GM21723 (cell line): ENCODE measurements at regions not wholly inside any gene's neighbourhood (a gene's known extent, or its start where the extent isn't known, plus 50 kb on each side); places are given as distances from the start of the nearest gene placed in this dataset.
A peak's percentile ranks its signal among the peaks of the same experiment; 100 is the strongest.
"Not testable (repeated sequence)": the region's sequence is repeated elsewhere in the genome, so short reads cannot be mapped to it uniquely, and the experiment has no call there.

Experiments used
- ATAC-seq: cut with Tn5 transposase; IDR thresholded peaks from one replicate; pipeline ENCODE4 v1.9.1; 2021; ENCODE audit warnings: mild to moderate bottlenecking, moderate library complexity; ENCODE audit not compliant: unreplicated experiment

DNA sequence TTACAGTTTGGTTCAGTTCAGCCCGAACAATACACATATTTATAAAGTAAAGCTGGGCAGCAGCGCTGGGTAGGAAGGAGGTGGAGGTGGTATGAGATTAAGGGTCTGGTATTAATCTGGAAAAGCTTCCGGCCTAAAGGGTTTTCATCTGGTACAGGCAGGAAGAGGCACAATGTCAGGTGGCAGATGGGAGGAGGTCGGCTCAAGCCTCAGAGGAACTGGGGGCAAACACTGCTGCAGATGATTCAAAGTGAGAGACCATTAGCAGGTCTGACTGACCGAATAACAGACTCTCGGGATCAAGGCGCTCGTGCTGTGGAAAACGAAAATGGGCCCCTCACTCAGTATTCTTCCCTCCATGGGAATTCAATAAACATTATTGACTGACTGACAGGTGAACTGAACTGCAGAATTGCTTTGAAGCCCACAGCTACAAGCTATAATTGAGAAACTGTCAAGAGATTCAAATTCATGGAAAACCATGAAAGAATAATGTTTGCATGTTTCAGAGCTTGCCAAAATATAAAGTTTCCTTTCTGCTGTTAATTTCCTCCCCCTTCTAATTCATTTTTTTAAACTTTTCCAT lies 75.3 kb downstream of the TMEM167A start:
- ATAC-seq = no peak

DNA sequence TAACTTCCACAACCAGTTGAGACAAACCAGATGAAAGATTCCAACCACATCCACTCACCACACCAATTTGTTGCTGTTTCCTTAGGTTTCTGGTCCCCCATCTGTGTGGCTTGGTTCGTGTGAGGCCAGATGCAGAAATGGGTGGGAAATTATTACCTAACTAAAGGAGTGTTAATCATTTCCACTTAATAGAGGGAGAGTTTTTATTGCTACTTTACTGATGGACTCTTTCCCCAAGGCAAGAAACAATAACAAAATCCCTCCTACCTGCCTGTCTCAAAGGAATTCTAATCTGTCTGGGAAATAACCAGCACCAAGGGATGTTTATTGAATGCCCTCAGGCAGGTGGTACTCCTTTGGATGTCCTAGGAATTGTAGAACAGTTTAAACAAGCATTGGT lies 76.3 kb downstream of the TMEM167A start:
- ATAC-seq = no peak

DNA sequence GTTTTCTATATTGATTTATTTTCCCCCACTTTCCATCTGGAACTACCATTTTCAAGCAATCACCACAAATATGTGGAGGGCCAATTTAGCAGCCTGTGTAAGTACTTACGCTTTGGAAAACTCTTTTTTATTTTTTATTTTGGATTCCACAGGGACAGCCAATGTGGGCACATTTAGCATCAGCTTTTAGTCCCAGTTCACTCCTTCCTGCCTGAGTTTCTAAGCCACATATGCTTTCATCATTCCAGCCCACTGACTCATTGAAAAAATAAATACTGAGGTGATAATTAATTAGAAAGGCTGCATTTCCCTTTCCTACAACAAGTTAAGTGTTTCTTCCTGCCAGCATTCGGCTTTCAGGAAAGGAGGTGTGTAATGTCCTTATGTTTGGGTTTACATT lies 76.8 kb downstream of the TMEM167A start:
- ATAC-seq = no peak

DNA sequence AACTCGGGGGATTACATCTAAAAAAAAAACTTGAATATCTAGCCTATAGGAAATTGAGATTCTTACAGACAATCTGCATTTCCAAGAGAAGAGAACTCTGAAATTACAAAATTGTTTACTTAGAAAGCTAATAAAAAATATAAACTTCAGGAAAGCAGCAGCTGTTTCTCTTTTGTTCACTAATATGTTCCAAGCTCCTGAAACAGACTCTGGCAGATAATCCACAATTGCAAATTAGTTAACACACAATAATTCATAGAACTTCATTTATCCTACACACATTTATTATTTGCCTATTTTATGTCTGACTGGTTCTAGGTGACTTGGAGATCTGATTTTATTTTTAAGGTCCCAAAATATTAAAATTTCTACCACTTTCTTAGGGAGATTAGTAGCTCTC lies 83.8 kb downstream of the TMEM167A start:
- ATAC-seq = no peak

DNA sequence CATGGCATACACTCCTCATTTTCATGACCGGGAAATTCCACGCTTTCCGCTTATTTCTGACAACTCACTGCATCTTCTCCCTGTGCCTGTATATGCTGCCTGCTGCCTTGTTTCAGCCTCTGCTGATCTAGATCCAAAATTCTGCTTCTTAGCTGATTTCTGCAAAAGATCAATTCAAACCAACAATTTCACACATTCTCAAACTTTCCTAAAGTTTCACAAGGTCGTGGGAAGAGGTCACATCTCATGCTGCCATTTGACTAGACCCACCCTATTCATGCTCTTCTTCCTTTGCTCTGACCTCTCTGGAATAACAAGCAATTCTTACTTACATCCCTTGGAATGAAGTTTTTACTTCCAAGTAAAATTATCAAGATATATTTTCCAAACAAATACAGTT lies 84.5 kb downstream of the TMEM167A start:
- no peak for ATAC-seq

DNA sequence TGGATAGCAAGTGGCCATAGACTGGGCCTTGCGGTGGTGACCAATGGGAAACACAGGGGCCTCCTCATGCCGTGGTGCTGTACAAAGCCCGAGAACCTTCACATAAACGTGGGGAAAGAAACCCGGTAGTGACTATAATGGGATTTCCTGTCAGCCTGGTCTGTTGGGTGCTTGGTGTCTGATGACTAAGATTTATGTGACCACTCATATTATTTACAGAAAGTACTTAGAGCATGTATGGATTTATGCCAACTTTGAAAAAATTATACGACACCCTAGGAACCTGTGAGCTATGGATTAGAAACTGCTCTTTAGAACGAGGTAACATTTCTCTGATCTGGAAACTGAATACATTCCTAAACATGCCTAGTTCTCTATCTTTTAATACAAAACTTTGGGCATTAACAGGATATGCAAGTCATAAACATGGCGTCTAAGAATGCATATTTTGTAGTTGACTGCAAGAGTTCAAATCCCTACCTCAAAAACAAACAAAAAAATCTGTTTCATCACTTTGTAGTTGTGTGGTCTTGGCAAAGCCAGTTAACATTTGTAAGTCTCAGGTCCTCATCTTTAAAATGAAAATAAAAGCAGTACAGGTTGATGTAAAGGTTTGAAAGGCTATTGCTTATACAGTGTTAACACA lies 85.4 kb downstream of the TMEM167A start:
- no peak for ATAC-seq

DNA sequence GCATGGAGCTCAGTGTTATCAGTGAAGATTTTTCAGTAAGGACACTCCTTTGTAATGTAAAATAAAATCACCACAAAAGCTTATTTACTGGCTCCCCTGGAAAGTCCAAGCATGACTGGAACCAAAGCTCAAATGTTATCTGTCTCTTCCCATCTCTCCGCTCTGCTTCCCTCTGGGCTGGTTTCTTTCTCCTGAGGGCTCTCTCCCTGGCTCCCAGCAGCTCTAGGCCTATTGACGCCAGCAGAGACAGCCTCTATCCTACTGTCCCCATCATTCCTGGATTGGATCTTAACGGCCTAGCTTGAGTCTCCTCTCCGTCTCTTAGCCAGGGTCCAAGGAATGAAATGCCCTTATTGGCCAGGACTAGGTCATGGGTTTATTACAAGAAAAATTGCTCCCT lies 86.1 kb downstream of the TMEM167A start:
- ATAC-seq = no peak

DNA sequence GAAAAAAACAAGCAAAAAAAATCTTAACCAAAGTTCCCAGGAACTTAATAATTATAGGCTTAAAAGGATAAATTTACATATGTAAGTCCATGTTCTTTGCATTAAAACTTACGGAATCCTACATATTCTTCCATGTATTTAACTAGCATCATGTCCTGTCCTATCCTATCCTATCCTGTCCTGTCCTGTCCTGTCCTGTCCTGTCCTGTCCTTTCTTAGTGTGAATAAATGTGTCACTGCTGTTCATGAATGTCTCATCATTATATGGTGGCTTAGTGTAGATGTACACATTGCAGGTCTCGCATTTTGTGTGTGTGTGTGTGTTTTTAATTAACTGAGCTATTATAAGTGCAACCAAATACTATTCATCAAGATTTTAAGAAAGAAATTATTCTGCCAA lies 90.0 kb downstream of the TMEM167A start:
- ATAC-seq = no peak

DNA sequence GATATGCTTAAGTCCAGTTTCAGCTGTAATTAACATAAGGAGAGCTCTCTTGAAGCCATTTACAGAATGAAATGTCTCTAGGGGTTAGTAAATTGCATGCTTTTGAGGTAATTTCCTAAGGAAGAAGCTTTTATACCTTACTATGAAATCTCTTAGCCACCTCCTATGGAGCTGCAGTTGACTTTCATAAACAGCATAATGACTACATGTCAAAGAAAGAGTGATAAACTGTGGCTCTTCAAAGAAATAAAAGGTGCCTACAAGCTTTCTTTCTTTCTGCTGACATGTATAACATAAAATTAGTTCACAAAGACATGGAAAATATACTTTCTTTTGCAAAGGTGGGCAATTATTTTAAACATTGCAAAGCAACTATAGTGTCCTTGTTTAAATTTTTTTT lies 90.8 kb downstream of the TMEM167A start:
- ATAC-seq = no peak

DNA sequence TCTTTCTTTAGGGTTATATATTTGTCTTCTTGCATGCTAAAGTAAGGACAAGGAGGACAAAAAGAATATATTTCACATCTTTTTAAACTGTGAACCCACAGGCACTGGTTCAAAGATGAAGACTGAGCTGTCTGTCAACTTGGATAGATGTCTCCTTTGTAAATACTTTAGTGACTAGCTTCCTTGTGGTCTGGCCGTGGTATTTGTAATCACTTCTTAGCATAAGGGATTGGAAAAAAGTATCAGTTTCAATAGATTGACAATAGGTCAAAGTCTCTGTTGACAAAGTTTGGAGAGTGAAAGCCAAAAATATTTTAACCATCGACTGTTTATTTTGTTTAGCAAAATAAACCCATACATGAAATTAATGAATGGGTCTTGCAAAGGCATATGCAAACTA lies 91.4 kb downstream of the TMEM167A start:
- ATAC-seq = peak; percentile 30

DNA sequence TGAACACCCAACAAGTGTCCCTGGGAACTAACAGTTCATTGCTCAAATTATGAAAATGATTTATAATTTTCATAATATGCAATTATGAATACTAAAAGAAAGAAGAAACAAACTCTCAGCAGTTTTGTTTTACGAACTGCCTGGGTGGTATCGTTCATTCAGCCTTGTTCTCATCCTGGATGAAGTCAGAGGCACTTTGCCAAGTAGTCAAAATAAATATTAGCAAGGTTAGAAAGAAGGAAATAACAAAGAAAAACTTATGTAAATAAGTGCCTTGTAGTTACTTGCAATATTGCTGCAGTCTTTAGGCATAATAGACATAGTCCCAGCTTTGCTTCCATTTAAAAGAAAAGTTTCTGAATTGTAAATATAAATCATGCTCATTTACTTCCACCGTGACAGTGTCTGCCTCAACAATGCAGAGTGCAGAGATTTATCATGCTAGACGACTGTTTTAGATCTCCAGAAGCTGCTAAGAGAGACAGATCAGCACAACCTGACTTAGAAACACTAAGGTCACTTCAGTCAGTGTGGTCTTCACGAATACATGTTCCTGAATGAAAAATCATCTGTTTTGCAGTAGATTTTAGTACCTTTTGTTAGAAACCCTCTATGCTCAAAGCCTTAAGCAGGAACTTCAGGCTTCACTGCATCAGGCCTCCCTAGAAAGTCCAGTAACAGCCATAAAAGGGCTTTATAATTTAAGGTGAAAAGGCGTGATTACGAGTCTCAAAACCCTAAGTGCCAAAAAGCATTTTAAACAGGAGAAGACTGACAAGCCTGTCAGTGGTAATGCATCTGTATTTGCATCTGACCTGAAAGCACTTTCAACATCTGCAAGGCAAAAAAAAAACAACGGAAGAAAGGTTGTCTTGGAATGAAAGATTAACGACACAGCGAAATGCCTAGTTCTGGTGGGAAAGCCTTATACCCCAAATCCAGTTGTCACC lies 92.1 kb downstream of the TMEM167A start:
- peak; percentile 53 for ATAC-seq

DNA sequence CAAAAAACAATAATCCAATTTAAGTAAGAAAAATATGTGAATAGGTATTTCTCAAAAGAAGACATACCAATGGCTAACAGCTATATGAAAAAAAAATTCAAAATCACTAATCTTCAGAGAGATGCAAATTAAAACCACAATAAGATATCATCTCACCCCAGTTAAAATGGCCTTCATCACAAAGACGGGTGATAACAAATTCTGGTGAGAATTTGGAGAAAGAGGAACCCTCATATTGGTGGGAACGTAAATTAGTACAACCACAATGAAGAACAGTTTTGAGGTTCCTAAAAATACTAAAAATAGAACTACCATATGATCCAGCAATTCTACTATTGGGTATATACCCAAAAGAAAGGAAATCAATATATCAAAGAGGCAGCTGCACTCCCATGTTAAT lies 94.3 kb downstream of the TMEM167A start:
- ATAC-seq = no peak

DNA sequence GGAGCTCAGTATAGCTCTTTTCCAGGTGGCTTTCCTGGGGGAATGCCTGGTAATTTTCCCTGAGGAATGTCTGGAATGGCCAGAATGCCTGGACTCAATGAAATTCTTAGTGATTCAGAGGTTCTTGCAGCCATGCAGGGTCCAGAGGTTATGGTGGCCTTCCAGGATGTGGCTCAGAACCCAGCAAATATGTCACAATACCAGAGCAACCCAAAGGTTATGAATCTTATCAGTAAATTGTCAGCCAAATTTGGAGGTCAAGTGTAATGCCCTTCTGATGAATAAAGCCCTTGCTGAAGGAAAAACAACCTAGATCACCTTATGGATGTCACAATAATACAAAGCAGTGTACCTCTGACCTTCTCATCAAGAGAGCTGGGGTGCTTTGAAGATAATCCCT lies 100.3 kb downstream of the TMEM167A start:
- not testable (repeated sequence) for ATAC-seq

DNA sequence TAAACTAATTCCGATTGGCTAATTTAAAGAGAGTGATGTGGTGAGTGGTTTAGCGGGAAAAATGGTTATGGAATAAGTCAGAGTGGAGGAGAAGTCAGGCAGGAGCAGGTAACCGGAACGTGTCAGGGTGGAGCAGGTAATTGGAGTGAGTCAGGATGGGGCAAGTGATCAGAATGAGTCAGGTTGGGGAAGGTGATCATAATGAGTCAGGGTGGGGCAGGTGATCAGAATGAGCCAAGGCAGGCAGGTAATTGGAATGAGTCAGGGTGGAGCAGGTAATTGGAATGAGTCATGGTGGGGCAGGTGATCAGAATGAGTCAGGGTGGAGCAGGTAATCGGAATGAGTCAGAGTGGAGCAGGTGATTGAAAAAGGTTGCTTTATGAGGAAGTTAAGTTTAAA lies 101.4 kb downstream of the TMEM167A start:
- ATAC-seq = no peak

DNA sequence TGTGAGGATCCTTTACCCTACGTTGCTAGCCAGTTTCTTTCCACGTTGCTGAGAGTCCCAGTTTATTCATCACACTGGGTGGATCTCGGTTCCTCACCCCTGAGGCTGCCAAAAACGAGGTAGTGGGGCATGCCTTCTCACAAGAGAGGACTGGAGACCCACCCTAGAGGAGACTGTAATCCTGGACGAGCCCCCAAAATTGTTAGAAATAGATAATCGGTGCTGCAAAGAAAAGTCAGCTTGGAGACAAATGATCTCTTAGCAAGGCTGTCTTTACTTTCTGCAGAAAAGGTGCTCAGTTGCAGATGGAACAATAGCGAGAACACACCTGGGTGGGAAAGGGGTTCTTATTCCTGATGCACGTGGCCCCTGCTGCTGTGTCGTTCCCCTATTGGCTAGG lies 101.8 kb downstream of the TMEM167A start:
- ATAC-seq = no peak

DNA sequence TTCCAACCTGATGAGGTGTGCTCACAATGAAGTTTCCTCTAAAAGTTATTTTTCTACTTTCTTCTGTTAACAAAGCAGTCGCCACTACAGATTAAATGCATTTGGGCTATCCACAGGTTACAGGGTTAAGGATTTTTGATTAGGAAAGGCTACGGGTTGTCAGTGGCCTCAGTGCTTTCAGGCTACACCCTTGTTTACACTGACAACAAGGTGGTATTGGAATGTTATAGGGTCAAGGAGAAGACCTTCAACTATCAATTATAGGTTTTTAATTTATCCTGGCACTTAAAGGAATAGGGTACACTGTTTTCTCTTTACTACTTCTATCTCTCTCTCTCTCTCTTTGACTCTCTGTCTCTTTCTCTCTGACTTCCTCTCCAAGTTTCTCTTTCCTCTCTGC lies 102.8 kb downstream of the TMEM167A start:
- ATAC-seq = not testable (repeated sequence)

DNA sequence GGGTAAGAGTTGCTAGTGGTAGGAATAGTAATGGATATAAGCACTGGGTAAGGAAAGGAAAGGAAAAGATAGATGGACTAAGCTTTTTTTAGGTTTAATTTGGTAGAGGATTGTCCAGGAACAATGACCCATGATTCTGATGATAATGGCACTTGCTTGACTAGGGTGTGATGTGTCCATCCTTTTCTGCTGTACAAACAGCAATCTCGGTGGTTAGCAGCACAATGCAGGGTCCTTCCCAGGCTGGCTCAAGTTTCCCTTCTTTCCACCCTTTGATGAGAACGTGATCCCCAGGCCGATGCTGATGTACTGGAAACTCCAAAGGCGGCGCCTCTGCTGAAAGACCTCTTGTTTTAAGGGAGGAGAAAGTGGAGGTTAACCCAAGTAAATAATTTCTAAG lies 105.3 kb downstream of the TMEM167A start:
- ATAC-seq = no peak

DNA sequence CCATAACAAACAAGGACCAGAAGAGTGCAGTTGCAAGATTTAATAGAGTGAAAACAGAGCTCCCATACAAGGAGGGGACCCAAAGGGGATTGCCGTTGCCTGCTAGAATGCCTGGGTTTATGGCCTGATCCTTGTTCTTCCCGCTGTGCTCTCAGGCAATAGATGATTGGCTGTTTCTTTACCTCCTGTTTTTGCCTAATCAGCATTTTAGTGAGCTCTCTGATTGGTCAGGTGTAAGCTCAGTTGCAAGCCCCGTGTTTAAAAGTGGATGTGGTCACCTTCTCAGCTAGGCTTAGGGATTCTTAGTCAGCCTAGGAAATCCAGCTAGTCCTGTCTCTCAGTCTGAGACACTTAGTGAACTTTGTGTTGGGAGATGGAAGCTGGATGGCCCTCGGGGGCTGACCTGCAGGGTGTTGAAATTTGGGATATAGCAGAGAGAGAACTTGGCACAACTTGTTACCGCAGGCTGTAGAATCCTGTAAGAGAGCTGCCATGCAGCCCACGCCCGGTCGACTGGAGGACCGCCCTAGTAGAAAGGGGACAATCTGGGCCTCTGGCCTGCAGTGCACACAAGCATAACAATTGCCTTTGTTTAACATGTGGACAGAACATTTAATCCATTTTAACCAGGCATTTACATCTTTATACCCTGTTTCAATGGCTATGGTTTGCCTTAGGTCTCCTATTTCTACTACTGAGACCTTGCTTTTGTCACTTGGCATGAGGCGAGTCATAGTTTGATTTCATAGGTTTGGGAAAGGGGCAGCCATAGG lies 106.0 kb downstream of the TMEM167A start:
- not testable (repeated sequence) for ATAC-seq

DNA sequence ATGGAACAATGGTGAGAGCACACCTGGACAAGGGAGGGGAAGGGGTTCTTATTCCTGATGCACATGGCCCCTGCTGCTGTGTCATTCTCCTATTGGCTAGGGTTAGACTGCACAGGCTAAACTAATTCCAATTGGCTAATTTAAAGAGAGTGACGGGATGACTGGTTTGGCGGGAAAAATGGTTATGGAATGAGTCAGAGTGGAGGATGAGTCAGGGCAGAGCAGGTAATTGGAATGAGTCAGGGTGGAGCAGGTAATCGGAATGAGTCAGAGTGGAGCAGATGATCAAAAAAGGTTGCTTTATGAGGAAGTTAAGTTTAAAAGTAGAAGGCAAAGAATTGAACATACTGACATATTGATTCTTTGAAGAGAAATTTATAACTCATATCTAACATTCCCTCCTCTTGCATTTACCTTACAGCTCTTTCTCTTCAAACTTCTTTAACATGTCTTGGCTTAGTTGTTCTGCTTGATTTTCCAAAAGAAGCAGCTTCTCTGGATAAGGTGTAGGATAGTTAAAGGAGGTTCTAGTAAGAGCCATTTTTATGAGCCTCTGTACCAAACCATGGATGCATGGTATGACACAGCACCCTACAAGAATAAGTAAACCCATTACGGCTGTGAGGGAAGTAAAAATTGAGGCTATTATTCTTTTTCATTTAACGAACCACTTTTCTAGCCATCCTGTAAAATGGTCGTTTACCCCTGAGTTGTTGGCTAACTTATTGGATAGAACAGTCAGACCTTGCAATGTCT lies 107.8 kb downstream of the TMEM167A start:
- ATAC-seq = not testable (repeated sequence)

DNA sequence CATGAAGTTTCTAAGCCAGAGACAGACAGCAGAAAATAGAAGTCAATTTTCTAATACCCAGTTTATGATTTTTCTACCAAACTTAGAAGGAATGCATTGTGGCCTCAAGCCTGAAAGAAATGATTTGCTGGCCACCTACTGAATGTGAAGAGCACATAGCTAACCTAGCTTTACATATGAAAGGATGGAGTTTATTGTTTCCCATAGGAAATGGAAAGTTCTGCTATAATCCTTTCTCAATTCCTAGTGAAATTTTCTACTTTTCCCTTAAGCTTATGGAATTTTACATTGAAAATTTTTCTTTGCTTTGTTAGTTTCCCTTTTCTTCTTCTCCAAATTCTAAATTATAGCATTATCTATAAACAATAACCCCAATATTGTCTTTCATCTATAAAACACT lies 110.1 kb downstream of the TMEM167A start:
- ATAC-seq = no peak
